OCI-LY1 (cell line): ENCODE measurements at regions not wholly inside any gene's neighbourhood (a gene's known extent, or its start where the extent isn't known, plus 50 kb on each side); places are given as distances from the start of the nearest gene placed in this dataset.
A peak's percentile ranks its signal among the peaks of the same experiment; 100 is the strongest.

Source experiments
- CTCF ChIP-seq: fragments of 200-600 bp; sonication (generic), shearing (Covaris generic); IDR thresholded peaks from 2 replicates; pipeline ENCODE4 v1.5.1; 2017; ENCODE audit warnings: mild to moderate bottlenecking, antibody characterized with exemption, low read length, moderate library complexity, mixed read lengths
- EZH2 ChIP-seq: fragments of 200-600 bp; sonication (generic), shearing (Covaris generic); IDR thresholded peaks from 2 replicates; pipeline ENCODE4 v1.8.0; 2017; ENCODE audit warnings: borderline replicate concordance, mixed run types, mild to moderate bottlenecking, antibody characterized with exemption, low read length, moderate library complexity, mixed read lengths

- peak; percentile 95 for TF ChIP-seq CTCF
- no peak for TF ChIP-seq EZH2
Observed at GRCh38 chr7:106793015-106793975, 71.8 kb upstream of the PIK3CG start.
